Neural progenitor cell (in vitro differentiated cells): ENCODE measurements at regions not wholly inside any gene's neighbourhood (a gene's known extent, or its start where the extent isn't known, plus 50 kb on each side); places are given as distances from the start of the nearest gene placed in this dataset.
"Not testable (repeated sequence)": the region's sequence is repeated elsewhere in the genome, so short reads cannot be mapped to it uniquely, and the experiment has no call there.

ENCODE experiments used
- DNase-seq: peaks from one replicate; pipeline ENCODE4 v3.0.0-alpha.2; 2016; ENCODE audit warnings: low spot score
- H2AFZ ChIP-seq: fragments of 200-600 bp; sonication (generic); replicated peaks from 2 replicates; pipeline ENCODE4 v1.6.1; 2016; ENCODE audit warnings: antibody characterized with exemption
- H3F3A ChIP-seq: fragments of 200-600 bp; sonication (generic); 2 replicates; pipeline ENCODE4 v1.6.1; 2016; ENCODE audit warnings: antibody characterized with exemption, low read depth
- H3K27ac ChIP-seq: fragments of 200-600 bp; sonication (generic); 2 replicates; pipeline ENCODE4 v1.5.1; 2016; ENCODE audit warnings: mild to moderate bottlenecking
- H3K27me3 ChIP-seq: fragments of 200-600 bp; sonication (generic); 2 replicates; pipeline ENCODE4 v1.6.1; 2016; ENCODE audit warnings: mild to moderate bottlenecking, moderate library complexity
- H3K36me3 ChIP-seq: fragments of 200-600 bp; sonication (generic); 2 replicates; pipeline ENCODE4 v1.5.1; 2016
- H3K4me1 ChIP-seq: fragments of 200-600 bp; sonication (generic); 2 replicates; pipeline ENCODE4 v1.6.1; 2016; ENCODE audit warnings: mixed run types
- H3K4me2 ChIP-seq: fragments of 200-600 bp; sonication (generic); 2 replicates; pipeline ENCODE4 v1.6.1; 2016
- H3K4me3 ChIP-seq: fragments of 200-600 bp; sonication (generic); 2 replicates; pipeline ENCODE4 v1.5.1; 2016
- H3K79me2 ChIP-seq: fragments of 200-600 bp; sonication (generic); 2 replicates; pipeline ENCODE4 v1.6.1; 2016; ENCODE audit warnings: low read depth
- H3K9ac ChIP-seq: fragments of 200-600 bp; sonication (generic); 2 replicates; pipeline ENCODE4 v1.6.1; 2016
- H3K9me3 ChIP-seq: fragments of 200-600 bp; sonication (generic); 2 replicates; pipeline ENCODE4 v1.5.1; 2016; ENCODE audit warnings: low read depth
- H4K20me1 ChIP-seq: fragments of 200-600 bp; sonication (generic); 2 replicates; pipeline ENCODE4 v1.6.1; 2016; ENCODE audit warnings: low read depth
- H3K27ac Mint-ChIP-seq: 3 replicates; pipeline ENCODE4 v1.8.0; 2021; ENCODE audit warnings: mixed read lengths
- H3K27me3 Mint-ChIP-seq: 2 replicates; pipeline ENCODE4 v1.8.0; 2022; ENCODE audit warnings: low read depth, mild to moderate bottlenecking, inconsistent platforms, moderate library complexity, mixed read lengths; ENCODE audit not compliant: insufficient read depth
- H3K36me3 Mint-ChIP-seq: 3 replicates; pipeline ENCODE4 v1.8.0; 2021; ENCODE audit warnings: mixed read lengths
- H3K4me1 Mint-ChIP-seq: 3 replicates; pipeline ENCODE4 v1.8.0; 2021; ENCODE audit warnings: mixed read lengths
- H3K4me3 Mint-ChIP-seq: 3 replicates; pipeline ENCODE4 v1.8.0; 2021; ENCODE audit warnings: mild to moderate bottlenecking, moderate library complexity, mixed read lengths
- H3K9me3 Mint-ChIP-seq: 3 replicates; pipeline ENCODE4 v1.8.0; 2020; ENCODE audit warnings: mixed read lengths
- CTCF ChIP-seq: fragments of 200-600 bp; sonication (generic); IDR thresholded peaks from 2 replicates; pipeline ENCODE4 v1.5.1; 2017; ENCODE audit warnings: antibody characterized with exemption, mild to moderate bottlenecking
- EZH2 ChIP-seq: fragments of 200-600 bp; sonication (generic); IDR thresholded peaks from 2 replicates; pipeline ENCODE4 v1.6.1; 2017; ENCODE audit warnings: antibody characterized with exemption, mild to moderate bottlenecking, moderate library complexity
- EZH2phosphoT487 ChIP-seq: fragments of 200-600 bp; sonication (generic); IDR thresholded peaks from 2 replicates; pipeline ENCODE4 v1.6.1; 2017; ENCODE audit warnings: antibody characterized with exemption

GRCh38 chr1:81729818-81730217 is 70.9 kb upstream of the ADGRL2 start:
- DNase-seq: no peak
- Histone ChIP-seq H3K27me3 (no peaks in the 10 kb centered on the region), H3K4me2 (no peak overlapping the region), H3K9ac (no peak overlapping the region), H3F3A (no peaks in the 10 kb centered on the region), H3K27ac (no peak overlapping the region), H2AFZ (no peak overlapping the region), H3K9me3 (no peaks in the 10 kb centered on the region), H3K4me3 (no peak overlapping the region), H3K36me3 (no peaks in the 10 kb centered on the region), H3K4me1 (no peaks in the 10 kb centered on the region), H3K79me2 (no peaks in the 10 kb centered on the region), H4K20me1 (no peaks in the 10 kb centered on the region)
- Mint-ChIP-seq H3K27me3 (no peaks in the 10 kb centered on the region), H3K36me3 (peaks cover 2% of the 10 kb centered on the region), H3K9me3 (no peaks in the 10 kb centered on the region), H3K27ac (no peak overlapping the region), H3K4me3 (no peak overlapping the region), H3K4me1 (peaks cover 5% of the 10 kb centered on the region)
- TF ChIP-seq EZH2phosphoT487 (no peak), CTCF (no peak), EZH2 (no peak)

GRCh38 chr1:81729239-81729638 is 71.5 kb upstream of the ADGRL2 start:
- H3K36me3 Mint-ChIP-seq: peaks cover 2% of the 10 kb centered on the region
- peaks cover 5% of the 10 kb centered on the region for H3K4me1 Mint-ChIP-seq
- Histone ChIP-seq H2AFZ (no peak overlapping the region), H3K4me3 (no peak overlapping the region), H3K4me2 (no peak overlapping the region), H3K9me3 (no peaks in the 10 kb centered on the region), H3K79me2 (no peaks in the 10 kb centered on the region), H3K4me1 (no peaks in the 10 kb centered on the region), H3K27me3 (no peaks in the 10 kb centered on the region), H3K27ac (no peak overlapping the region), H3K36me3 (no peaks in the 10 kb centered on the region), H4K20me1 (no peaks in the 10 kb centered on the region), H3K9ac (no peak overlapping the region), H3F3A (no peaks in the 10 kb centered on the region)
- no peak overlapping the region for H3K4me3 Mint-ChIP-seq
- no peak for DNase-seq
- TF ChIP-seq EZH2: no peak
- TF ChIP-seq CTCF: no peak
- TF ChIP-seq EZH2phosphoT487: no peak
- no peak overlapping the region for H3K27ac Mint-ChIP-seq
- no peaks in the 10 kb centered on the region for H3K9me3 Mint-ChIP-seq
- no peaks in the 10 kb centered on the region for H3K27me3 Mint-ChIP-seq

GRCh38 chr1:81725823-81726222 is 74.9 kb upstream of the ADGRL2 start:
- Mint-ChIP-seq H3K9me3 (peaks cover 3% of the 10 kb centered on the region), H3K4me3 (no peak overlapping the region), H3K4me1 (no peaks in the 10 kb centered on the region), H3K27ac (no peak overlapping the region), H3K36me3 (peaks cover 5% of the 10 kb centered on the region), H3K27me3 (no peaks in the 10 kb centered on the region)
- Histone ChIP-seq H3K27ac (no peak overlapping the region), H3K4me2 (no peak overlapping the region), H3K9ac (no peak overlapping the region), H3K79me2 (no peaks in the 10 kb centered on the region), H3F3A (no peaks in the 10 kb centered on the region), H3K36me3 (no peaks in the 10 kb centered on the region), H3K4me3 (no peak overlapping the region), H3K4me1 (no peaks in the 10 kb centered on the region), H3K27me3 (no peaks in the 10 kb centered on the region), H4K20me1 (no peaks in the 10 kb centered on the region), H3K9me3 (no peaks in the 10 kb centered on the region), H2AFZ (no peak overlapping the region)
- DNase-seq: no peak
- TF ChIP-seq EZH2 (no peak), EZH2phosphoT487 (no peak), CTCF (no peak)

GRCh38 chr1:81722631-81723328 is 78.0 kb upstream of the ADGRL2 start:
- not testable (repeated sequence) for H3K9me3 Mint-ChIP-seq, DNase-seq, H3K4me1 ChIP-seq, H3K4me3 Mint-ChIP-seq, H3F3A ChIP-seq, H3K4me2 ChIP-seq, H3K36me3 Mint-ChIP-seq, H3K27ac ChIP-seq, H3K9me3 ChIP-seq, H3K9ac ChIP-seq, H3K27ac Mint-ChIP-seq, H3K36me3 ChIP-seq, H4K20me1 ChIP-seq, H2AFZ ChIP-seq, H3K4me3 ChIP-seq, H3K27me3 ChIP-seq, H3K27me3 Mint-ChIP-seq, H3K79me2 ChIP-seq
- peaks cover 14% of the 10 kb centered on the region for H3K4me1 Mint-ChIP-seq

GRCh38 chr1:81720256-81720655 is 80.5 kb upstream of the ADGRL2 start:
- not testable (repeated sequence) for H3K27me3 Mint-ChIP-seq, H3K79me2 ChIP-seq, H3F3A ChIP-seq, H3K9me3 ChIP-seq, H2AFZ ChIP-seq, H3K9me3 Mint-ChIP-seq, H3K4me3 ChIP-seq, H3K9ac ChIP-seq, H3K27me3 ChIP-seq, H3K4me1 ChIP-seq, H3K27ac Mint-ChIP-seq, DNase-seq, H3K36me3 Mint-ChIP-seq, H3K36me3 ChIP-seq, H3K27ac ChIP-seq, H4K20me1 ChIP-seq, H3K4me3 Mint-ChIP-seq, H3K4me2 ChIP-seq
- peaks cover 19% of the 10 kb centered on the region for H3K4me1 Mint-ChIP-seq
